SIG-M5 treated with dmso at 0.1 percent for 504 hours (cell line): ENCODE measurements at regions not wholly inside any gene's neighbourhood (a gene's known extent, or its start where the extent isn't known, plus 50 kb on each side); places are given as distances from the start of the nearest gene placed in this dataset.

Experiments used
- DNase-seq: peaks from one replicate; lab custom pipeline; 2025; ENCODE audit not compliant: unreplicated experiment; lab: John Stamatoyannopoulos, UW

GRCh38 chr13:107222597-107222996 lies 654.7 kb upstream of the ARGLU1 start:
- no peak for DNase-seq

GRCh38 chr13:107220245-107220644 lies 652.3 kb upstream of the ARGLU1 start:
- DNase-seq: no peak

- no peak for DNase-seq
These were observed 649.3 kb upstream of the ARGLU1 start for GRCh38 chr13:107217251-107217650.

- DNase-seq: no peak
These were observed 648.3 kb upstream of the ARGLU1 start for GRCh38 chr13:107216046-107216755.

GRCh38 chr13:107211073-107211472 lies 643.1 kb upstream of the ARGLU1 start:
- DNase-seq: peak; percentile 58

GRCh38 chr13:107210723-107211030 lies 642.7 kb upstream of the ARGLU1 start:
- no peak for DNase-seq

- DNase-seq: no peak
These were observed 642.1 kb upstream of the ARGLU1 start for GRCh38 chr13:107209824-107210722.

GRCh38 chr13:107208889-107209288 lies 641.0 kb upstream of the ARGLU1 start:
- DNase-seq: no peak

GRCh38 chr13:107205318-107206104 lies 637.6 kb upstream of the ARGLU1 start:
- DNase-seq: peak; percentile 20

GRCh38 chr13:107203146-107203847 lies 635.4 kb upstream of the ARGLU1 start:
- DNase-seq: peak; percentile 4

- no peak for DNase-seq
These were observed 634.6 kb upstream of the ARGLU1 start for GRCh38 chr13:107202371-107203023.

GRCh38 chr13:107200491-107200890 lies 632.6 kb upstream of the ARGLU1 start:
- DNase-seq: no peak

- no peak for DNase-seq
These were observed 624.4 kb upstream of the ARGLU1 start for GRCh38 chr13:107192289-107192688.

GRCh38 chr13:107190065-107190464 lies 622.1 kb upstream of the ARGLU1 start:
- DNase-seq: no peak

GRCh38 chr13:107185889-107186288 lies 618.0 kb upstream of the ARGLU1 start:
- no peak for DNase-seq

- no peak for DNase-seq
These were observed 602.5 kb upstream of the ARGLU1 start for GRCh38 chr13:107170270-107170931.

GRCh38 chr13:107157271-107157670 lies 589.3 kb upstream of the ARGLU1 start:
- no peak for DNase-seq

- no peak for DNase-seq
These were observed 576.5 kb upstream of the ARGLU1 start for GRCh38 chr13:107144432-107144831.

GRCh38 chr13:107141767-107142166 lies 573.8 kb upstream of the ARGLU1 start:
- no peak for DNase-seq

- no peak for DNase-seq
These were observed 571.1 kb upstream of the ARGLU1 start for GRCh38 chr13:107139006-107139405.
